Naive thymus-derived CD4-positive, alpha-beta T cell (primary cell): ENCODE measurements at regions not wholly inside any gene's neighbourhood (a gene's known extent, or its start where the extent isn't known, plus 50 kb on each side); places are given as distances from the start of the nearest gene placed in this dataset.

Source experiments
- ATAC-seq: fragments of 150-1000 bp; cut with Tn5 transposase; 2 replicates; pipeline ENCODE4 v1.10.0; 2021; ENCODE audit warnings: mild to moderate bottlenecking, moderate library complexity
- CTCF ChIA-PET: fragments of 350-600 bp; sonication (Branson Sonifier 250); formaldehyde crosslinking; loops from one replicate; lab custom pipeline; 2021; ENCODE audit warnings: antibody characterized with exemption; lab: Charles Lee
- POLR2A ChIA-PET: fragments of 350-600 bp; sonication (Branson Sonifier 250); formaldehyde crosslinking; loops from one replicate; lab custom pipeline; 2021; ENCODE audit warnings: antibody characterized with exemption, inconsistent platforms; lab: Charles Lee
- DNase-seq, 9 donors: peaks; one replicate each; pipeline versions ENCODE4 v3.0.0 to v3.0.0-alpha.2; 2020 to 2022; ENCODE audit warnings: mixed read lengths in 1 of 9
- H3K27ac ChIP-seq: one replicate; pipeline ENCODE4 v1.7.0; 2013; ENCODE audit warnings: mild to moderate bottlenecking, low read depth, low read length, moderate library complexity
- H3K27me3 ChIP-seq, 2 donors: one replicate each; pipeline ENCODE4 v1.7.0; 2013; ENCODE audit warnings: low read length in 2 of 2, mild to moderate bottlenecking in 2 of 2, moderate library complexity in 2 of 2; ENCODE audit not compliant: control insufficient read depth in 2 of 2, insufficient read depth in 2 of 2
- H3K36me3 ChIP-seq, 3 experiments: 1 replicate in 2 of 3; 2 replicates in 1 of 3; pipeline ENCODE4 v1.7.0; 2013; ENCODE audit warnings: low read length in 3 of 3, mild to moderate bottlenecking in 3 of 3, moderate library complexity in 1 of 3; ENCODE audit not compliant: insufficient read depth in 3 of 3, control insufficient read depth in 2 of 3
- H3K4me1 ChIP-seq, 2 donors: one replicate each; pipeline ENCODE4 v1.7.0; 2013; ENCODE audit warnings: low read length in 2 of 2, mild to moderate bottlenecking in 2 of 2, moderate library complexity in 1 of 2; ENCODE audit not compliant: control insufficient read depth in 2 of 2, insufficient read depth in 2 of 2
- H3K4me3 ChIP-seq: 2 replicates; pipeline ENCODE4 v1.7.0; 2013; ENCODE audit warnings: mild to moderate bottlenecking, low read length
- H3K9me3 ChIP-seq, 3 experiments: 1 replicate in 2 of 3; 2 replicates in 1 of 3; pipeline ENCODE4 v1.7.0; 2013; ENCODE audit warnings: low read length in 3 of 3; ENCODE audit not compliant: control insufficient read depth in 2 of 3
- H3K27ac Mint-ChIP-seq, 9 donors: one replicate each; pipeline ENCODE4 v1.8.0; 2020 to 2022; ENCODE audit warnings: mixed read lengths in 9 of 9, mild to moderate bottlenecking in 8 of 9, moderate library complexity in 5 of 9, inconsistent platforms in 2 of 9
- H3K27me3 Mint-ChIP-seq, 5 donors: one replicate each; pipeline ENCODE4 v1.8.0; 2021 to 2022; ENCODE audit warnings: mixed read lengths in 5 of 5, mild to moderate bottlenecking in 1 of 5
- H3K36me3 Mint-ChIP-seq, 5 donors: one replicate each; pipeline ENCODE4 v1.8.0; 2020 to 2022; ENCODE audit warnings: mixed read lengths in 5 of 5, mild to moderate bottlenecking in 3 of 5, inconsistent platforms in 1 of 5
- H3K4me1 Mint-ChIP-seq, 7 donors: one replicate each; pipeline ENCODE4 v1.8.0; 2020 to 2022; ENCODE audit warnings: mixed read lengths in 7 of 7, mild to moderate bottlenecking in 3 of 7, inconsistent platforms in 1 of 7
- H3K4me3 Mint-ChIP-seq, 10 donors: one replicate each; pipeline ENCODE4 v1.8.0; 2020 to 2022; ENCODE audit warnings: mild to moderate bottlenecking in 10 of 10, mixed read lengths in 10 of 10, moderate library complexity in 6 of 10, inconsistent platforms in 2 of 10
- H3K9me3 Mint-ChIP-seq, 11 donors: one replicate each; pipeline ENCODE4 v1.8.0; 2020 to 2022; ENCODE audit warnings: mixed read lengths in 11 of 11, mild to moderate bottlenecking in 4 of 11, inconsistent platforms in 1 of 11, moderate library complexity in 1 of 11
- intact Hi-C, 2 donors: fragments of 100-400 bp; cut with micrococcal nuclease; formaldehyde crosslinking; loops; one replicate each; pipeline ENCODE4 v1.15.1; 2023

DNA sequence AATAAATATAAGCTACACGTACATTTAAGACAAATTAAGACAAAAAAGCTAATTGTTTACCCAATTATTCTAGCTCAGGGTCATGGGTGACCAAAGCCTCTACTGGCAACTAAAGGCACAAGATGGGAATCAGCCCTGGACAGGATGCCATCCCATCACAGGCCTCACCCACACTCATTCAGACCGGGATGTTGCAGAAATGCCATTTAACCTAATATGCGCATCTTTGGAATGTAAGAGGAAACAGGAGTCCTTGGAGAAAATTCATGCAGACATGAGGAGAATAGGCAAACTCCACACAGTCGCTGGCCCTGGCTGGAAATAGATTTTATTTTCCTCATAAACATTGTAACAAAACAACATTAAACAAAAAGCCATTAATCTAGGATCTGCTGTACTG is 2003.8 kb upstream of the CDH9 start:
- H3K4me3 Mint-ChIP-seq, result no peak overlapping the region
- H3K4me1 Mint-ChIP-seq, result no peaks in the 10 kb centered on the region
- Histone ChIP-seq H3K9me3 (no peaks in the 10 kb centered on the region), H3K27ac (no peak overlapping the region), H3K4me1 (no peaks in the 10 kb centered on the region), H3K27me3 (no peaks in the 10 kb centered on the region), H3K4me3 (no peak overlapping the region), H3K36me3 (no peaks in the 10 kb centered on the region)
- ATAC-seq (no peak), DNase-seq (no peak)
- H3K27ac Mint-ChIP-seq, result no peak overlapping the region
- ChIA-PET CTCF (no interaction called here), POLR2A (no interaction called here)
- no peaks in the 10 kb centered on the region for H3K36me3 Mint-ChIP-seq
- H3K9me3 Mint-ChIP-seq, result peaks cover 0 to 16% (median 2%) of the 10 kb centered on the region in 11 donors
- intact Hi-C loops, result no loop called here
- H3K27me3 Mint-ChIP-seq, result no peaks in the 10 kb centered on the region

DNA sequence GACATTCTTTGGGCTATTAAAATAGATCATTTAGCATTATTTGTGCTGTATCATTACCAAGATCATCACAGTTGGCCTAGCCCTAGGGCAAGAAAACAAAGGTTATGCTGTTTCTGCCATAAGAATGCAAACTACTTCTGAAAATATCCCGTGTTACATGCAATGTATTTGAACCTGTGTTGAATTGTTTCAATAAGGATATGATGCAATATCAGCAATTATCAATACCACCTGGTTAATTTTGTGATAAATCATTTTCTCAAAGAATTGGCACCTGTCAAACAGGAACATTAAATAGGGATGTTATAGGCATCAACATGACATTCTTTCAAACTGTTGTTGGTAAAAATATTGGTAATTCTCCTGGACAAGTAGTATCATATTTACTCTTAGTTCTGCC is 2002.0 kb upstream of the CDH9 start:
- no peak for ATAC-seq
- DNase-seq, result no peak
- intact Hi-C loops, result no loop called here
- POLR2A ChIA-PET, result no interaction called here
- H3K27ac Mint-ChIP-seq, result no peak overlapping the region
- H3K27me3 ChIP-seq, result no peaks in the 10 kb centered on the region
- H3K4me3 Mint-ChIP-seq, result no peak overlapping the region
- H3K9me3 ChIP-seq, result no peaks in the 10 kb centered on the region
- H3K27me3 Mint-ChIP-seq, result no peaks in the 10 kb centered on the region
- H3K36me3 Mint-ChIP-seq, result no peaks in the 10 kb centered on the region
- H3K4me1 Mint-ChIP-seq, result no peaks in the 10 kb centered on the region
- peaks cover 0 to 16% (median 3%) of the 10 kb centered on the region in 11 donors for H3K9me3 Mint-ChIP-seq
- H3K4me1 ChIP-seq, result no peaks in the 10 kb centered on the region
- H3K36me3 ChIP-seq, result no peaks in the 10 kb centered on the region
- no peak overlapping the region for H3K4me3 ChIP-seq
- H3K27ac ChIP-seq, result no peak overlapping the region
- CTCF ChIA-PET, result no interaction called here

DNA sequence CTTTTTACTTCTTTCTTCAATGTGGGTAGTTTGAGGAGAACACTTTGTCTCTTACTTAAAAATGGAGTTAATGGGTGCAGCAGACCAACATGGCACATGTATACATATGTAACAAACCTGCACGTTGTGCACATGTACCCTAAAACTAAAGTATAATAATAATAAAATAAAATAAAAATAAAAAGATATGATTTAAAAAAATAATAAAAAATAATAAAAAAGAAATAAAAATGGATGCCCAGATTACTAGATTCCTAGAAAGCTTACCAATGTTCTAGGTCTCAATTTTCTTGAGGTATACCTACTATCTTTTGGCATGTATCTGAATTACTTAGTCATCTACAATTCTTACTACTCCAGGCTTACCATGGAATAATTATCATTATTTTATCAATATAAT is 2001.6 kb upstream of the CDH9 start:
- Histone ChIP-seq H3K4me1 (no peaks in the 10 kb centered on the region), H3K36me3 (no peaks in the 10 kb centered on the region), H3K4me3 (no peak overlapping the region), H3K27me3 (no peaks in the 10 kb centered on the region), H3K9me3 (no peaks in the 10 kb centered on the region), H3K27ac (no peak overlapping the region)
- H3K4me3 Mint-ChIP-seq, result no peak overlapping the region
- no peaks in the 10 kb centered on the region for H3K36me3 Mint-ChIP-seq
- H3K27ac Mint-ChIP-seq, result no peak overlapping the region
- no peak for ATAC-seq
- ChIA-PET CTCF (no interaction called here), POLR2A (no interaction called here)
- intact Hi-C loops, result no loop called here
- peaks cover 0 to 13% (median 6%) of the 10 kb centered on the region in 11 donors for H3K9me3 Mint-ChIP-seq
- H3K4me1 Mint-ChIP-seq, result no peaks in the 10 kb centered on the region
- no peak for DNase-seq
- H3K27me3 Mint-ChIP-seq, result no peaks in the 10 kb centered on the region

DNA sequence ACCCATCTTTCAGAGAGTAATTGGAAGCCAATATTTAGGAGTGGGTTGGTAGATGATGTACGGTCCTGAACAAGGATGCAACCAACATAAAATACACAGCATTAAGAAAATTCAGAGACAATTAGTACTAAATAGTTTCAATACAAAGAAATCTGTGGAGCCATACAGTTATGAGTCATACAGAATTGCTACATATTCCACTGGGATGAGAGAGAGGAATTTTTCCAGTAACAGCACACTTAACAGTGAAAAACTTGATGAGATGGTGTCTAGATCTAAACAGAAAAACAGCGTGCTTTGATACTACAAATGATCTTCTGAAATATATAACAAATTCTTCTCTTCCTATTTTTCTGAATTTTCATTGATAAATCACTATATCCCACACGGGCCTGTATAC is 1999.3 kb upstream of the CDH9 start:
- CTCF ChIA-PET, result no interaction called here
- POLR2A ChIA-PET, result no interaction called here
- H3K27ac ChIP-seq, result no peak overlapping the region
- ATAC-seq, result no peak
- H3K4me1 ChIP-seq, result no peaks in the 10 kb centered on the region
- Mint-ChIP-seq H3K9me3 (peaks cover 0 to 20% (median 6%) of the 10 kb centered on the region in 11 donors), H3K4me3 (no peak overlapping the region), H3K4me1 (no peaks in the 10 kb centered on the region), H3K27me3 (no peaks in the 10 kb centered on the region), H3K27ac (no peak overlapping the region), H3K36me3 (no peaks in the 10 kb centered on the region)
- no peaks in the 10 kb centered on the region for H3K36me3 ChIP-seq
- H3K27me3 ChIP-seq, result no peaks in the 10 kb centered on the region
- H3K9me3 ChIP-seq, result no peaks in the 10 kb centered on the region
- H3K4me3 ChIP-seq, result no peak overlapping the region
- intact Hi-C loops, result no loop called here
- DNase-seq, result no peak

DNA sequence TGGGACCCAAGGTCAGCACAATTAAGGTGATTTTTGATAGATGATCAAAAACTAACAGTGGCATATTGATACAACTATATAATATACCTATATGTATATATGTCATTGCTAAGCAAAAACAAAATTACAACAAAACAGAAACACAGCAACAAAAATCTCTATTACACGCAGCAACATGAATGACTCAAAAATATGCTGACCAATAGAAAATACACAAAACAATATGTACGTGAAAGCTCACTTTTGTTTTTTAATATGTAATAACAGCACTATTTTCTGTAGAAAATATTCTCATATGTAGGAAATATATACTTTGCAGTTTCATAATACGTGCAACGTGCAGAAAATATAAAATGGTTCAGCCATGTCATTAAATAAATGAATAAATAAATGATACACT is 1985.7 kb upstream of the CDH9 start:
- intact Hi-C loops, result no loop called here

DNA sequence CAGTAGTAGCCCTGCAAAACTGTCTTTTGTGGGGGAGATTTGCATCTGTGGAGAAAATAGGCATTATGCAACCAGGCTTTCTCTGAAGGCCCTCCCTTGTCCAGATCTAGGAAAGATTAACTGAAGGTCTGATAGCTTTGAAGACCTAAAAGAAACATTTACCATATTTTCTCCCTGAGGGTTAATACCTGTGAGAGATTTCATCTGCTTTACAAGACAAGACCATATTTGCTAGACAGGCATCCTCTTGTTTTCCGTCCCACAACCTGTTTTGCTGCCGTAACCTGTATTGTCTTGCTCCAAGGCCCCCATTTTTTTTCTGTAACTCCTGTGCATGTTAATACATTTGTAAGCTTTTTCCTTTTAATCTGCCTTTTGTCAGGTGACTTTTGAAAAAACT is 1985.2 kb upstream of the CDH9 start:
- Mint-ChIP-seq H3K4me1 (no peaks in the 10 kb centered on the region), H3K9me3 (peaks cover 0 to 13% (median 4%) of the 10 kb centered on the region in 11 donors), H3K27ac (no peak overlapping the region), H3K27me3 (no peaks in the 10 kb centered on the region), H3K36me3 (no peaks in the 10 kb centered on the region), H3K4me3 (no peak overlapping the region)
- ATAC-seq, result no peak
- no peak for DNase-seq
- no peaks in the 10 kb centered on the region for H3K4me1 ChIP-seq
- intact Hi-C loops, result no loop called here
- no peaks in the 10 kb centered on the region for H3K36me3 ChIP-seq
- no peak overlapping the region for H3K4me3 ChIP-seq
- CTCF ChIA-PET, result no interaction called here
- POLR2A ChIA-PET, result no interaction called here
- H3K27me3 ChIP-seq, result no peaks in the 10 kb centered on the region
- H3K27ac ChIP-seq, result no peak overlapping the region
- no peaks in the 10 kb centered on the region for H3K9me3 ChIP-seq

More for the DNA sequence above, 1985.7 kb upstream of the CDH9 start:
- H3K4me3 ChIP-seq, result no peak overlapping the region
- ATAC-seq (no peak), DNase-seq (no peak)
- no peaks in the 10 kb centered on the region for H3K9me3 ChIP-seq
- Mint-ChIP-seq H3K36me3 (no peaks in the 10 kb centered on the region), H3K27me3 (no peaks in the 10 kb centered on the region), H3K9me3 (peaks cover 0 to 13% (median 4%) of the 10 kb centered on the region in 11 donors), H3K4me3 (no peak overlapping the region), H3K27ac (no peak overlapping the region), H3K4me1 (no peaks in the 10 kb centered on the region)
- POLR2A ChIA-PET, result no interaction called here
- no peaks in the 10 kb centered on the region for H3K27me3 ChIP-seq
- H3K36me3 ChIP-seq, result no peaks in the 10 kb centered on the region
- H3K4me1 ChIP-seq, result no peaks in the 10 kb centered on the region
- CTCF ChIA-PET, result no interaction called here
- no peak overlapping the region for H3K27ac ChIP-seq

DNA sequence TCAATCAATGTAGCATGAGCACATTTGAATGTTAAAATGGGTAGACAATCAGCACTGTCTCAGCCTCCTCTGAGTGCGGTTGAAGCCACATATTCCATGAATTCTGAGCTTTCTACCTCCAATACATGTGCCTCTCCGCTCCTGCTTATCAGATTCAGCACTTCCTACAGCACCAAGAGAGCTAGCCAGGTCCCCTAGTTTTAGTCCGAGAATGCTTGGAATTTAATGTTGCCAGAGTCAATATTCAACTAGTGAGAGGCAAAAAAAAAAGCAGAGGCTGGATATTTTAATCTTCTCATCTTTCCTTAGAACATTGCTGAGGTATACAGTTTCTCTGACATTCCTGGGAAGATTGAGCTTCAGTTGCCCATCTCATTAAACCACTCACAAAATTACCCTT is 1979.1 kb upstream of the CDH9 start:
- Histone ChIP-seq H3K27me3 (no peaks in the 10 kb centered on the region), H3K4me1 (no peaks in the 10 kb centered on the region), H3K27ac (no peak overlapping the region), H3K4me3 (no peak overlapping the region), H3K36me3 (no peaks in the 10 kb centered on the region), H3K9me3 (no peaks in the 10 kb centered on the region)
- Mint-ChIP-seq H3K27me3 (no peaks in the 10 kb centered on the region), H3K9me3 (peaks cover 1 to 18% (median 5%) of the 10 kb centered on the region in 11 donors), H3K4me1 (no peaks in the 10 kb centered on the region), H3K4me3 (no peak overlapping the region), H3K36me3 (no peaks in the 10 kb centered on the region), H3K27ac (no peak overlapping the region)
- no peak for DNase-seq
- ATAC-seq, result no peak
- ChIA-PET POLR2A (no interaction called here), CTCF (no interaction called here)
- intact Hi-C loops, result no loop called here
